ENCODE measurements at regions not wholly inside any gene's neighbourhood (a gene's known extent, or its start where the extent isn't known, plus 50 kb on each side); places are given as distances from the start of the nearest gene placed in this dataset.

DNA sequence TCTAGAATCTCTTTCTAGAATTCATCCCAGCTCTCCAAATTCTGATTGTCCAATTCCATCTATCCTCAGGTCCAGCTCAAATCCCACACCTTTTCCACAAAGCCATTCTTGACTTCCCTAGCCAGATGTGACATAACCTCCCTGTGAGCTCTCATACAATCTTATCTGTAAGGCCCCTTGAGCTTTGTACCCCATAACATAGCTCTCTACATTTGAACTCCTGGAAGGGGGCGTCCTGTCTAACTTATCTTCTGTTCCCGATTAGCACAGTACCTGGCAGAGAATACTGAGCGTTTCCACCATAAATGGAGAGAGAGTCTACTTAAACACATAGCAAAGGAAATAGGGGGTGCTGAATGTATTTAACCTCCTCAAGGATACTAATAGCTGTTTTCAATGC, 251.6 kb upstream of the RGMB start:
- H3K27me3 Mint-ChIP-seq (ENCODE audit: insufficient read depth, unreplicated experiment): peaks cover 2% of the 10 kb centered on the region
- no peaks in the 10 kb centered on the region for H3K9me3 Mint-ChIP-seq (ENCODE audit: unreplicated experiment)
- Histone ChIP-seq H3K9me3 (no peaks in the 10 kb centered on the region), H3K36me3 (ENCODE audit: control insufficient read depth, insufficient read depth, low read length) (no peaks in the 10 kb centered on the region), H3K27me3 (replicated peaks; ENCODE audit: control insufficient read depth, insufficient read depth, low read length) (no peaks in the 10 kb centered on the region), H3K4me3 (ENCODE audit: low read depth, low read length) (no peak overlapping the region), H3K4me1 (no peaks in the 10 kb centered on the region)
- H3K27ac Mint-ChIP-seq (ENCODE audit: unreplicated experiment): no peak overlapping the region
- peaks cover 10% of the 10 kb centered on the region for H3K4me1 Mint-ChIP-seq (ENCODE audit: low read depth, unreplicated experiment)
- TF ChIP-seq, protein P1, sequence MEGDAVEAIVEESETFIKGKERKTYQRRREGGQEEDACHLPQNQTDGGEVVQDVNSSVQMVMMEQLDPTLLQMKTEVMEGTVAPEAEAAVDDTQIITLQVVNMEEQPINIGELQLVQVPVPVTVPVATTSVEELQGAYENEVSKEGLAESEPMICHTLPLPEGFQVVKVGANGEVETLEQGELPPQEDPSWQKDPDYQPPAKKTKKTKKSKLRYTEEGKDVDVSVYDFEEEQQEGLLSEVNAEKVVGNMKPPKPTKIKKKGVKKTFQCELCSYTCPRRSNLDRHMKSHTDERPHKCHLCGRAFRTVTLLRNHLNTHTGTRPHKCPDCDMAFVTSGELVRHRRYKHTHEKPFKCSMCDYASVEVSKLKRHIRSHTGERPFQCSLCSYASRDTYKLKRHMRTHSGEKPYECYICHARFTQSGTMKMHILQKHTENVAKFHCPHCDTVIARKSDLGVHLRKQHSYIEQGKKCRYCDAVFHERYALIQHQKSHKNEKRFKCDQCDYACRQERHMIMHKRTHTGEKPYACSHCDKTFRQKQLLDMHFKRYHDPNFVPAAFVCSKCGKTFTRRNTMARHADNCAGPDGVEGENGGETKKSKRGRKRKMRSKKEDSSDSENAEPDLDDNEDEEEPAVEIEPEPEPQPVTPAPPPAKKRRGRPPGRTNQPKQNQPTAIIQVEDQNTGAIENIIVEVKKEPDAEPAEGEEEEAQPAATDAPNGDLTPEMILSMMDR (IDR thresholded peaks at IDR 0.05; ENCODE audit: insufficient read depth in 1 of 2, low read depth in 1 of 2, low read length in 1 of 2, severe bottlenecking in 1 of 2, unreplicated experiment in 1 of 2): no peak
- CTCF ChIA-PET: no interaction called here
- H3K4me3 Mint-ChIP-seq (ENCODE audit: unreplicated experiment): no peak overlapping the region
- no peak for DNase-seq
- POLR2A ChIA-PET: no interaction called here
- intact Hi-C loops (cut with micrococcal nuclease; ENCODE audit: unreplicated experiment): no loop called here
- no peaks in the 10 kb centered on the region for H3K36me3 Mint-ChIP-seq (ENCODE audit: insufficient read depth, unreplicated experiment)
- no TSS peak for BruUV-seq (replicated peaks)

DNA sequence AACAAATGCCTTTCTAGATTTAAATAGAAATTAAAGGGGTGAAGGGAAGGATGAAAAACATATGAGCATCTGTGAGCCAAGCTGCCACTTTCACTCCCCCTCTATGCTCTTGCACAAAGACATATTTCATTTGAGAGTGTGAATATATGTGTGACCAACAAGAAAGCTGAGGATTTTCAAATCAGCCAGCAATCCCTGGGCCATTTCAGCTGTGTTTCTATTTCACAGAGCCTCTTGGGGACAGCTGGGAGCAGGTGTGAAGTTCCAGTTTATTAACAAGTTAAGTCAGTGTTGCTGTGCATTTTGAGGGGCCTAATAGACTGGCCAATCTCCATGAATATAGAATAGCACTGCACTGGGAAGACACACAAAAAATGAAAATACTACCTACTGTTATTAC, 248.7 kb upstream of the RGMB start:
- POLR2A ChIA-PET: no interaction called here
- TF ChIP-seq, protein P1 (IDR thresholded peaks at IDR 0.05; ENCODE audit: insufficient read depth in 1 of 2, low read depth in 1 of 2, low read length in 1 of 2, severe bottlenecking in 1 of 2, unreplicated experiment in 1 of 2): no peak
- no peak overlapping the region for H3K27ac Mint-ChIP-seq (ENCODE audit: unreplicated experiment)
- CTCF ChIA-PET: no interaction called here
- BruUV-seq (replicated peaks): no TSS peak
- no peak overlapping the region for H3K4me3 ChIP-seq (ENCODE audit: low read depth, low read length)
- no peaks in the 10 kb centered on the region for H3K27me3 ChIP-seq (replicated peaks; ENCODE audit: control insufficient read depth, insufficient read depth, low read length)
- H3K4me1 Mint-ChIP-seq (ENCODE audit: low read depth, unreplicated experiment): peaks cover 16% of the 10 kb centered on the region
- no peak overlapping the region for H3K4me3 Mint-ChIP-seq (ENCODE audit: unreplicated experiment)
- DNase-seq: no peak
- intact Hi-C loops (cut with micrococcal nuclease; ENCODE audit: unreplicated experiment): no loop called here
- no peaks in the 10 kb centered on the region for H3K9me3 Mint-ChIP-seq (ENCODE audit: unreplicated experiment)
- no peaks in the 10 kb centered on the region for H3K4me1 ChIP-seq
- no peaks in the 10 kb centered on the region for H3K9me3 ChIP-seq
- H3K27me3 Mint-ChIP-seq (ENCODE audit: insufficient read depth, unreplicated experiment): peaks cover 2% of the 10 kb centered on the region
- H3K36me3 Mint-ChIP-seq (ENCODE audit: insufficient read depth, unreplicated experiment): no peaks in the 10 kb centered on the region
- H3K36me3 ChIP-seq (ENCODE audit: control insufficient read depth, insufficient read depth, low read length): no peaks in the 10 kb centered on the region

DNA sequence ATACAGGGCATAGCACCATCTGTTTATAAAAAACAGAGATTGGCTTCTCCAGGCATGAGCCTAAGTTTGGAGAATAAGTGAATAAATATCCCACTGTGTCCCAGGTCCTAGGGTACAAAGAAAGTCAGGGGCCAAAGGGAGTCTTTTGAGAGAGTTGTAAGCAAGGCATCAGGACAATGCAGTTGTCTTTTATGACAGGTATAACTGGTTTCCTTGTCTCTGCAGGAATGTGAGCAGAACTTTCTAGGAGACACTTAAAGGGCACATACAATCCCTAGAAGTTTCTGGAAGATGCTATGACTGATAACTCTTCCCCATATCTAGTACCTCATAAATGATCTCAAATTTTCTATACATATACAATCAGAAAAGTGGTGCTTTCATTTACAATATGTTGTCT, 245.6 kb upstream of the RGMB start:
- ChIA-PET POLR2A (no interaction called here), CTCF (interaction anchor here (0.9 kb wide), 1 partner anchor 18 kb away, joined by 3 read pairs; no protein-coding TSS in a partner anchor)
- TF ChIP-seq, protein P1 (IDR thresholded peaks at IDR 0.05; ENCODE audit: insufficient read depth in 1 of 2, low read depth in 1 of 2, low read length in 1 of 2, severe bottlenecking in 1 of 2, unreplicated experiment in 1 of 2): no peak
- Histone ChIP-seq H3K27me3 (replicated peaks; ENCODE audit: control insufficient read depth, insufficient read depth, low read length) (no peaks in the 10 kb centered on the region), H3K9me3 (no peaks in the 10 kb centered on the region), H3K4me3 (ENCODE audit: low read depth, low read length) (no peak overlapping the region), H3K4me1 (no peaks in the 10 kb centered on the region), H3K36me3 (ENCODE audit: control insufficient read depth, insufficient read depth, low read length) (no peaks in the 10 kb centered on the region)
- Mint-ChIP-seq H3K9me3 (ENCODE audit: unreplicated experiment) (no peaks in the 10 kb centered on the region), H3K4me3 (ENCODE audit: unreplicated experiment) (no peak overlapping the region), H3K27me3 (ENCODE audit: insufficient read depth, unreplicated experiment) (peaks cover 2% of the 10 kb centered on the region), H3K36me3 (ENCODE audit: insufficient read depth, unreplicated experiment) (no peaks in the 10 kb centered on the region), H3K4me1 (ENCODE audit: low read depth, unreplicated experiment) (peaks cover 8% of the 10 kb centered on the region), H3K27ac (ENCODE audit: unreplicated experiment) (no peak overlapping the region)
- DNase-seq: no peak
- BruUV-seq (replicated peaks): no TSS peak
- intact Hi-C loops (cut with micrococcal nuclease; ENCODE audit: unreplicated experiment): no loop called here
